HFFc6 (cell line): ENCODE measurements at regions not wholly inside any gene's neighbourhood (a gene's known extent, or its start where the extent isn't known, plus 50 kb on each side); places are given as distances from the start of the nearest gene placed in this dataset.

Experiments
- DNase-seq: peaks from one replicate; pipeline ENCODE4 v3.0.0-alpha.2; 2018
- H3K27ac Mint-ChIP-seq: 2 replicates; pipeline ENCODE4 v1.8.0; 2020; ENCODE audit warnings: mild to moderate bottlenecking, mixed read lengths
- H3K27me3 Mint-ChIP-seq: 2 replicates; pipeline ENCODE4 v1.8.0; 2021; ENCODE audit warnings: mild to moderate bottlenecking, moderate library complexity, mixed read lengths; ENCODE audit not compliant: insufficient read depth
- H3K36me3 Mint-ChIP-seq: 2 replicates; pipeline ENCODE4 v1.8.0; 2021; ENCODE audit warnings: low read depth, mixed read lengths
- H3K4me1 Mint-ChIP-seq: 2 replicates; pipeline ENCODE4 v1.8.0; 2020; ENCODE audit warnings: low read depth, mixed read lengths
- H3K4me3 Mint-ChIP-seq: 2 replicates; pipeline ENCODE4 v1.8.0; 2020; ENCODE audit warnings: mild to moderate bottlenecking, moderate library complexity, mixed read lengths
- H3K9me3 Mint-ChIP-seq: 2 replicates; pipeline ENCODE4 v1.8.0; 2020; ENCODE audit warnings: mild to moderate bottlenecking, mixed read lengths
- CTCF ChIP-seq: fragments of 200-600 bp; sonication (generic); IDR thresholded peaks from 2 replicates; pipeline ENCODE4 v1.5.0; 2021; ENCODE audit warnings: antibody characterized with exemption, mild to moderate bottlenecking

- no peak overlapping the region for H3K4me3 Mint-ChIP-seq
- no peaks in the 10 kb centered on the region for H3K36me3 Mint-ChIP-seq
- H3K4me1 Mint-ChIP-seq: no peaks in the 10 kb centered on the region
Observed at GRCh38 chr14:23719225-23719985, 83.2 kb downstream of the DHRS2 start.

GRCh38 chr14:23722675-23723074 lies 86.5 kb downstream of the DHRS2 start:
- Mint-ChIP-seq H3K27me3 (peaks cover 8% of the 10 kb centered on the region; the same call in 1 of the 2 replicates), H3K4me3 (no peak overlapping the region), H3K27ac (no peak overlapping the region), H3K9me3 (no peaks in the 10 kb centered on the region), H3K4me1 (peaks cover 18% of the 10 kb centered on the region), H3K36me3 (no peaks in the 10 kb centered on the region)
- no peak for DNase-seq
- TF ChIP-seq CTCF: no peak

More at GRCh38 chr14:23719225-23719985, 83.2 kb downstream of the DHRS2 start:
- Mint-ChIP-seq H3K9me3 (no peaks in the 10 kb centered on the region), H3K27ac (no peak overlapping the region), H3K27me3 (peaks cover 5% of the 10 kb centered on the region; the same call in 1 of the 2 replicates)
- DNase-seq: no peak
- no peak for TF ChIP-seq CTCF

- Mint-ChIP-seq H3K27me3 (peaks cover 5% of the 10 kb centered on the region; the same call in 1 of the 2 replicates), H3K4me1 (peaks cover 21% of the 10 kb centered on the region), H3K4me3 (no peak overlapping the region), H3K36me3 (no peaks in the 10 kb centered on the region), H3K9me3 (no peaks in the 10 kb centered on the region), H3K27ac (no peak overlapping the region)
- DNase-seq: no peak
- no peak for TF ChIP-seq CTCF
Observed at GRCh38 chr14:23723911-23724310, 87.7 kb downstream of the DHRS2 start.

- no peak for TF ChIP-seq CTCF
- Mint-ChIP-seq H3K9me3 (no peaks in the 10 kb centered on the region), H3K4me1 (peaks cover 21% of the 10 kb centered on the region), H3K27ac (no peak overlapping the region; the same call in 1 of the 2 replicates), H3K27me3 (peaks cover 8% of the 10 kb centered on the region; the same call in 1 of the 2 replicates), H3K4me3 (no peak overlapping the region), H3K36me3 (no peaks in the 10 kb centered on the region)
- DNase-seq: no peak
Observed at GRCh38 chr14:23725528-23725927, 89.4 kb downstream of the DHRS2 start.

- Mint-ChIP-seq H3K4me3 (no peak overlapping the region), H3K9me3 (no peaks in the 10 kb centered on the region), H3K4me1 (peaks cover 21% of the 10 kb centered on the region), H3K36me3 (no peaks in the 10 kb centered on the region), H3K27me3 (peaks cover 11% of the 10 kb centered on the region; the same call in 1 of the 2 replicates), H3K27ac (no peak overlapping the region; the same call in 1 of the 2 replicates)
- TF ChIP-seq CTCF: no peak
- DNase-seq: no peak
Observed at GRCh38 chr14:23725980-23726710, 90.0 kb downstream of the DHRS2 start.
